ENCODE measurements at regions not wholly inside any gene's neighbourhood (a gene's known extent, or its start where the extent isn't known, plus 50 kb on each side); places are given as distances from the start of the nearest gene placed in this dataset.

GRCh38 chr2:47313728-47314127 lies 55.4 kb upstream of the EPCAM start:
- no peak overlapping the region for H3K27ac ChIP-seq (ENCODE audit: insufficient read depth, low read depth, low read length)
- no peak overlapping the region for H3K4me3 ChIP-seq (replicated peaks in 1 of 3; ENCODE audit: insufficient read depth in 1 of 3, low read depth in 1 of 3, low read length in 3 of 3)
- no peaks in the 10 kb centered on the region for H3K9me1 ChIP-seq (replicated peaks; ENCODE audit: control insufficient read depth, extremely low read depth, insufficient read depth, low read length)
- no peak overlapping the region for H2AFZ ChIP-seq (ENCODE audit: low read depth, low read length)
- H4K20me1 ChIP-seq (replicated peaks; ENCODE audit: control insufficient read depth, extremely low read depth, insufficient read depth, low read length), result no peaks in the 10 kb centered on the region
- BruUV-seq (replicated peaks), result no TSS peak
- ChIA-PET POLR2A (no interaction called here), CTCF (interaction anchor here (1.0 to 3.5 kb wide), 6 partner anchors 10 to 395 kb away, joined by 3 to 21 read pairs (median 4); no protein-coding TSS in a partner anchor)
- FAIRE-seq (no peak), DNase-seq (ENCODE audit: low read depth, low spot score) (no peak)
- H3K9me3 ChIP-seq (replicated peaks; ENCODE audit: control insufficient read depth, insufficient read depth, low read length), result no peaks in the 10 kb centered on the region
- intact Hi-C loops (cut with micrococcal nuclease) (no loop called here), dilution Hi-C loops (cut with MboI; ENCODE audit: extremely low pct_ligation_motif_present, low sequenced_read_pairs) (no loop called here)
- no peak overlapping the region for H3K9ac ChIP-seq (replicated peaks; ENCODE audit: extremely low read depth, insufficient read depth, low read length)
- TF ChIP-seq JUN (IDR thresholded peaks at IDR 0.05; ENCODE audit: borderline replicate concordance, insufficient read depth, insufficient read length, low read depth) (no peak), EZH2 (IDR thresholded peaks at IDR 0.05; ENCODE audit: borderline replicate concordance, low read depth, low read length, severe bottlenecking) (no peak), GATA2 (IDR thresholded peaks at IDR 0.05; ENCODE audit: insufficient read depth, insufficient read length, low read depth, low read length) (no peak), POLR2A (IDR thresholded peaks at IDR 0.05; ENCODE audit: low read depth, low read length) (no peak), MAX (IDR thresholded peaks at IDR 0.05; ENCODE audit: insufficient read depth, insufficient read length) (no peak), MYC (IDR thresholded peaks at IDR 0.05; ENCODE audit: low read depth, low read length) (no peak), FOS (IDR thresholded peaks at IDR 0.05; ENCODE audit: borderline replicate concordance, insufficient read depth, low read length) (no peak), CTCF (IDR thresholded peaks at IDR 0.05; ENCODE audit: extremely low read depth in 1 of 2, insufficient read depth in 1 of 2, low read depth in 1 of 2, low read length in 2 of 2) (no peak), POLR2AphosphoS5 (IDR thresholded peaks at IDR 0.05; ENCODE audit: insufficient read depth, low read depth, low read length) (no peak)
- H3K36me3 ChIP-seq (ENCODE audit: control insufficient read depth in 2 of 2, extremely low read depth in 1 of 2, insufficient read depth in 2 of 2, low read length in 2 of 2), result no peaks in the 10 kb centered on the region
- H3K79me2 ChIP-seq (ENCODE audit: control insufficient read depth, insufficient read depth, low read length), result no peaks in the 10 kb centered on the region
- H3K4me2 ChIP-seq (ENCODE audit: insufficient read depth, low read length), result no peak overlapping the region
- no peaks in the 10 kb centered on the region for H3K27me3 ChIP-seq (ENCODE audit: control insufficient read depth in 2 of 2, insufficient read depth in 2 of 2, low read length in 2 of 2)
- H3K4me1 ChIP-seq (ENCODE audit: control insufficient read depth, extremely low read depth, insufficient read depth, low read length), result no peaks in the 10 kb centered on the region
